ENCODE measurements at regions not wholly inside any gene's neighbourhood (a gene's known extent, or its start where the extent isn't known, plus 50 kb on each side); places are given as distances from the start of the nearest gene placed in this dataset.
"Not testable (repeated sequence)": the region's sequence is repeated elsewhere in the genome, so short reads cannot be mapped to it uniquely, and the experiment has no call there.

DNA sequence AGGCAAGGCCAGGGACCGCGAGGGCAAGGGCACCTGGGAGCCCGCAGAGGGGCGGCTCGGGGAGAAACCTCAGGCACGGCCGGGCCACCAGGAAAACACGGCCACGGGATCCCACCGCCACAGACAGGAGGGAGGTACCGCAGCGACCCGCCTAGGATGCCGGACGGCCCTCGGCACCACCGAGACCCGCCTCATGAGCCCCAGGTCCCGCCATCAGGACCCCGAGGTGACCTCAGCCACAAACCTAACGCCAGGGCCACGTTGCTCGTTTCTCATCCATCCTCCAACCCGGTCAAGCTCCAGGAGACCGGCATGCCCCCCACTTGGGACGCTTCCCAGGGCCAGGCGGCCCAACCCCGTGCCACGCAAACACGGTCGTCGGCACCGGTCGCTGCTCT lies 95.2 kb upstream of the ANKRD30BL start:
- TF ChIP-seq, protein P1, sequence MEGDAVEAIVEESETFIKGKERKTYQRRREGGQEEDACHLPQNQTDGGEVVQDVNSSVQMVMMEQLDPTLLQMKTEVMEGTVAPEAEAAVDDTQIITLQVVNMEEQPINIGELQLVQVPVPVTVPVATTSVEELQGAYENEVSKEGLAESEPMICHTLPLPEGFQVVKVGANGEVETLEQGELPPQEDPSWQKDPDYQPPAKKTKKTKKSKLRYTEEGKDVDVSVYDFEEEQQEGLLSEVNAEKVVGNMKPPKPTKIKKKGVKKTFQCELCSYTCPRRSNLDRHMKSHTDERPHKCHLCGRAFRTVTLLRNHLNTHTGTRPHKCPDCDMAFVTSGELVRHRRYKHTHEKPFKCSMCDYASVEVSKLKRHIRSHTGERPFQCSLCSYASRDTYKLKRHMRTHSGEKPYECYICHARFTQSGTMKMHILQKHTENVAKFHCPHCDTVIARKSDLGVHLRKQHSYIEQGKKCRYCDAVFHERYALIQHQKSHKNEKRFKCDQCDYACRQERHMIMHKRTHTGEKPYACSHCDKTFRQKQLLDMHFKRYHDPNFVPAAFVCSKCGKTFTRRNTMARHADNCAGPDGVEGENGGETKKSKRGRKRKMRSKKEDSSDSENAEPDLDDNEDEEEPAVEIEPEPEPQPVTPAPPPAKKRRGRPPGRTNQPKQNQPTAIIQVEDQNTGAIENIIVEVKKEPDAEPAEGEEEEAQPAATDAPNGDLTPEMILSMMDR (IDR thresholded peaks at IDR 0.05), result not testable (repeated sequence)
- not testable (repeated sequence) for TF ChIP-seq EP300 (IDR thresholded peaks at IDR 0.05)
